ENCODE measurements at regions not wholly inside any gene's neighbourhood (a gene's known extent, or its start where the extent isn't known, plus 50 kb on each side); places are given as distances from the start of the nearest gene placed in this dataset.

- Histone ChIP-seq H3K27me3 (ENCODE audit: control insufficient read depth in 4 of 4, insufficient read depth in 4 of 4, low read length in 3 of 4) (peaks cover 0 to 2% (median 0%) of the 10 kb centered on the region in 4 donors), H3K9ac (ENCODE audit: low read depth in 1 of 2, low read length in 2 of 2) (no peak overlapping the region), H3K9me3 (ENCODE audit: control insufficient read depth in 4 of 4, low read length in 3 of 4) (no peaks in the 10 kb centered on the region), H3K27ac (ENCODE audit: low read depth in 1 of 2, low read length in 2 of 2) (no peak overlapping the region), H3K4me1 (ENCODE audit: control insufficient read depth in 4 of 4, insufficient read depth in 4 of 4, low read length in 3 of 4) (no peaks in the 10 kb centered on the region), H3K4me3 (ENCODE audit: low read depth in 1 of 3, low read length in 3 of 3) (no peak overlapping the region), H3K36me3 (ENCODE audit: control insufficient read depth in 4 of 4, insufficient read depth in 3 of 4, low read depth in 1 of 4, low read length in 3 of 4) (no peaks in the 10 kb centered on the region)
- WGBS, result 58% methylated on average over 2 of the region's 2 CpGs
- DNase-seq (ENCODE audit: low spot score), result no peak
- TF ChIP-seq, protein P1, sequence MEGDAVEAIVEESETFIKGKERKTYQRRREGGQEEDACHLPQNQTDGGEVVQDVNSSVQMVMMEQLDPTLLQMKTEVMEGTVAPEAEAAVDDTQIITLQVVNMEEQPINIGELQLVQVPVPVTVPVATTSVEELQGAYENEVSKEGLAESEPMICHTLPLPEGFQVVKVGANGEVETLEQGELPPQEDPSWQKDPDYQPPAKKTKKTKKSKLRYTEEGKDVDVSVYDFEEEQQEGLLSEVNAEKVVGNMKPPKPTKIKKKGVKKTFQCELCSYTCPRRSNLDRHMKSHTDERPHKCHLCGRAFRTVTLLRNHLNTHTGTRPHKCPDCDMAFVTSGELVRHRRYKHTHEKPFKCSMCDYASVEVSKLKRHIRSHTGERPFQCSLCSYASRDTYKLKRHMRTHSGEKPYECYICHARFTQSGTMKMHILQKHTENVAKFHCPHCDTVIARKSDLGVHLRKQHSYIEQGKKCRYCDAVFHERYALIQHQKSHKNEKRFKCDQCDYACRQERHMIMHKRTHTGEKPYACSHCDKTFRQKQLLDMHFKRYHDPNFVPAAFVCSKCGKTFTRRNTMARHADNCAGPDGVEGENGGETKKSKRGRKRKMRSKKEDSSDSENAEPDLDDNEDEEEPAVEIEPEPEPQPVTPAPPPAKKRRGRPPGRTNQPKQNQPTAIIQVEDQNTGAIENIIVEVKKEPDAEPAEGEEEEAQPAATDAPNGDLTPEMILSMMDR (IDR thresholded peaks at IDR 0.05; ENCODE audit: low read depth, low read length, missing input control), result no peak
- no peak for TF ChIP-seq ZBTB33 (IDR thresholded peaks at IDR 0.05)
Observed at GRCh38 chr2:223235986-223236385, 184.0 kb downstream of the KCNE4 start.

DNA sequence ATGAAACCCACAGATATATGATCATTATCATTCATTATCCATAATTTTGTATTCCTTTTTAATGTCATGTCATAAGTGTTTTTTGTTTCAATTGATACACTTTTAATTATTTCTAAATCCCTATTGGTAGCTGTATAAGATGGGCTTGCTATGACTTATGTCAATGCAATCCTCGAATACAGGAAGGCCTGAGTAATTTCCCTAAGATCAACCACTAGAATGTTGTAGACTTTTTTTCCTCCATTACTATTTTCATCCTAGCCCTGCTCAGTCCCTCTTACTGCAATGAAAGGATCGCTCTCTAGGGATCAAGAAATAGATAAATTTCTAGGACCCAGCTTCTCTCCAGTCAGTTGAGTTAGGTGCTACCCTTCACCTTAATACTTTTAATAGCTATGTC, 186.3 kb downstream of the KCNE4 start:
- H3K9ac ChIP-seq (ENCODE audit: low read depth in 1 of 2, low read length in 2 of 2), result no peak overlapping the region
- H3K27ac ChIP-seq (ENCODE audit: low read depth in 1 of 2, low read length in 2 of 2), result no peak overlapping the region
- no peaks in the 10 kb centered on the region for H3K36me3 ChIP-seq (ENCODE audit: control insufficient read depth in 4 of 4, insufficient read depth in 3 of 4, low read depth in 1 of 4, low read length in 3 of 4)
- TF ChIP-seq RAD21 (IDR thresholded peaks at IDR 0.05), result no peak
- no peak for TF ChIP-seq HNF4G (IDR thresholded peaks at IDR 0.05)
- no peak for TF ChIP-seq EGR1 (IDR thresholded peaks at IDR 0.05; ENCODE audit: low read depth in 2 of 2)
- TF ChIP-seq, protein P2, sequence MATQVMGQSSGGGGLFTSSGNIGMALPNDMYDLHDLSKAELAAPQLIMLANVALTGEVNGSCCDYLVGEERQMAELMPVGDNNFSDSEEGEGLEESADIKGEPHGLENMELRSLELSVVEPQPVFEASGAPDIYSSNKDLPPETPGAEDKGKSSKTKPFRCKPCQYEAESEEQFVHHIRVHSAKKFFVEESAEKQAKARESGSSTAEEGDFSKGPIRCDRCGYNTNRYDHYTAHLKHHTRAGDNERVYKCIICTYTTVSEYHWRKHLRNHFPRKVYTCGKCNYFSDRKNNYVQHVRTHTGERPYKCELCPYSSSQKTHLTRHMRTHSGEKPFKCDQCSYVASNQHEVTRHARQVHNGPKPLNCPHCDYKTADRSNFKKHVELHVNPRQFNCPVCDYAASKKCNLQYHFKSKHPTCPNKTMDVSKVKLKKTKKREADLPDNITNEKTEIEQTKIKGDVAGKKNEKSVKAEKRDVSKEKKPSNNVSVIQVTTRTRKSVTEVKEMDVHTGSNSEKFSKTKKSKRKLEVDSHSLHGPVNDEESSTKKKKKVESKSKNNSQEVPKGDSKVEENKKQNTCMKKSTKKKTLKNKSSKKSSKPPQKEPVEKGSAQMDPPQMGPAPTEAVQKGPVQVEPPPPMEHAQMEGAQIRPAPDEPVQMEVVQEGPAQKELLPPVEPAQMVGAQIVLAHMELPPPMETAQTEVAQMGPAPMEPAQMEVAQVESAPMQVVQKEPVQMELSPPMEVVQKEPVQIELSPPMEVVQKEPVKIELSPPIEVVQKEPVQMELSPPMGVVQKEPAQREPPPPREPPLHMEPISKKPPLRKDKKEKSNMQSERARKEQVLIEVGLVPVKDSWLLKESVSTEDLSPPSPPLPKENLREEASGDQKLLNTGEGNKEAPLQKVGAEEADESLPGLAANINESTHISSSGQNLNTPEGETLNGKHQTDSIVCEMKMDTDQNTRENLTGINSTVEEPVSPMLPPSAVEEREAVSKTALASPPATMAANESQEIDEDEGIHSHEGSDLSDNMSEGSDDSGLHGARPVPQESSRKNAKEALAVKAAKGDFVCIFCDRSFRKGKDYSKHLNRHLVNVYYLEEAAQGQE (IDR thresholded peaks at IDR 0.05), result no peak
- TF ChIP-seq YY1 (IDR thresholded peaks at IDR 0.05), result no peak
- TF ChIP-seq SP1 (IDR thresholded peaks at IDR 0.05), result no peak
- TF ChIP-seq ZBTB33 (IDR thresholded peaks at IDR 0.05), result no peak
- TF ChIP-seq GABPA (IDR thresholded peaks at IDR 0.05 in 1 of 2, conservative IDR thresholded peaks at IDR 0.05 in 1 of 2), result no peak
- no peak for TF ChIP-seq RXRA (IDR thresholded peaks at IDR 0.05)
- no peak for TF ChIP-seq NR2F2 (IDR thresholded peaks at IDR 0.05)
- no peak for TF ChIP-seq HNF4A (conservative IDR thresholded peaks at IDR 0.05)
- no peak for TF ChIP-seq ATF3 (IDR thresholded peaks at IDR 0.05)
- TF ChIP-seq JUND (IDR thresholded peaks at IDR 0.05), result no peak
- TF ChIP-seq, protein P1 (IDR thresholded peaks at IDR 0.05; ENCODE audit: low read depth, low read length, missing input control), result no peak
- TF ChIP-seq MAX (IDR thresholded peaks at IDR 0.05), result no peak
- no peaks in the 10 kb centered on the region for H3K4me1 ChIP-seq (ENCODE audit: control insufficient read depth in 4 of 4, insufficient read depth in 4 of 4, low read length in 3 of 4)
- H3K4me3 ChIP-seq (ENCODE audit: low read depth in 1 of 3, low read length in 3 of 3), result no peak overlapping the region
- WGBS, result 74% methylated on average over 2 of the region's 2 CpGs
- no peaks in the 10 kb centered on the region for H3K9me3 ChIP-seq (ENCODE audit: control insufficient read depth in 4 of 4, low read length in 3 of 4)
- no peak for DNase-seq (ENCODE audit: low spot score)
- H3K27me3 ChIP-seq (ENCODE audit: control insufficient read depth in 4 of 4, insufficient read depth in 4 of 4, low read length in 3 of 4), result peaks cover 0 to 2% (median 0%) of the 10 kb centered on the region in 4 donors

Measured in liver (tissue), 8 donors.